ENCODE measurements at regions not wholly inside any gene's neighbourhood (a gene's known extent, or its start where the extent isn't known, plus 50 kb on each side); places are given as distances from the start of the nearest gene placed in this dataset.

DNA sequence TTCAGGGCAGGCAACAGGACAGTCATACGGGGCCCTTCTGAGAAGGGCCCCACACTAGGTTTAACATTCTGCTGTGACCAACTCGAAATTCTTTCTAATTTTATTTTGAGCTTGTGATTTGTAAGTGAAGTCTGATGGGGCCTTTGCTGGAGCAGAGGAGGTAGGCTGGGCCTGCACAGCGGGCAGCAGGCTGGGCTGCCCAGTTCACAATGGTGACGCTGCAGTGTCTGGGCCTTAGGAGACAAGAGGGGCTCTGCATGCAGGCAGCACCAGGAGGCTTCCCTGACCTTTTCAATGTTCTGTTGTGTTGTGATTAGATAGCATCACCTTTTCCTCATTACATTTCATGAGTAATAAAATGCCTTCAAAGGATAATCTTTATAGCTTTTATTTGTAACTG lies 175.1 kb downstream of the CXCL12 start (continued):
- TF ChIP-seq, protein P1, sequence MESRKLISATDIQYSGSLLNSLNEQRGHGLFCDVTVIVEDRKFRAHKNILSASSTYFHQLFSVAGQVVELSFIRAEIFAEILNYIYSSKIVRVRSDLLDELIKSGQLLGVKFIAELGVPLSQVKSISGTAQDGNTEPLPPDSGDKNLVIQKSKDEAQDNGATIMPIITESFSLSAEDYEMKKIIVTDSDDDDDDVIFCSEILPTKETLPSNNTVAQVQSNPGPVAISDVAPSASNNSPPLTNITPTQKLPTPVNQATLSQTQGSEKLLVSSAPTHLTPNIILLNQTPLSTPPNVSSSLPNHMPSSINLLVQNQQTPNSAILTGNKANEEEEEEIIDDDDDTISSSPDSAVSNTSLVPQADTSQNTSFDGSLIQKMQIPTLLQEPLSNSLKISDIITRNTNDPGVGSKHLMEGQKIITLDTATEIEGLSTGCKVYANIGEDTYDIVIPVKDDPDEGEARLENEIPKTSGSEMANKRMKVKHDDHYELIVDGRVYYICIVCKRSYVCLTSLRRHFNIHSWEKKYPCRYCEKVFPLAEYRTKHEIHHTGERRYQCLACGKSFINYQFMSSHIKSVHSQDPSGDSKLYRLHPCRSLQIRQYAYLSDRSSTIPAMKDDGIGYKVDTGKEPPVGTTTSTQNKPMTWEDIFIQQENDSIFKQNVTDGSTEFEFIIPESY (IDR thresholded peaks at IDR 0.05) = no peak
- TF ChIP-seq HNF4A (conservative IDR thresholded peaks at IDR 0.05) (no peak), FOXA1 (IDR thresholded peaks at IDR 0.05) (no peak), NR2F2 (IDR thresholded peaks at IDR 0.05) (no peak)
- TF ChIP-seq, protein P2, sequence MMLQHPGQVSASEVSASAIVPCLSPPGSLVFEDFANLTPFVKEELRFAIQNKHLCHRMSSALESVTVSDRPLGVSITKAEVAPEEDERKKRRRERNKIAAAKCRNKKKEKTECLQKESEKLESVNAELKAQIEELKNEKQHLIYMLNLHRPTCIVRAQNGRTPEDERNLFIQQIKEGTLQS (IDR thresholded peaks at IDR 0.05) = no peak

DNA sequence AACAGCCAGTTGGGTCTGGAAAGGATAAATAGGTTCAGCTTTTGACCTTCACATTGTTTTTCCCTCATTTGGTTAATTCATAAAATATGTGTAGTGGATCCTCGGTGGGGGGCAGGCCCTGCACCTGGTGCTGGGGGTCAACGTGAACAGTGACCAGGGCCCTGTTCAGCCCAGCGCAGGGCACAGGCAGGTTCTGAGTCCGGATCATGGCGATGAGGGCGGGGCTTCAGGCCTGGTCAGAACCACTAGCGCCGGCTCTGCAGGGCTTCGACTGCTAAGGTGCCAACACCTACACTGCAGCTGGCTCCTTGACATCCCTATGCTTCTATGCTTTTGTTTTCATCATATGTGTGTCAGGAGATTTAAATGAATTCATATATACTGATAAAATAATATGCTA lies 177.7 kb downstream of the CXCL12 start:
- WGBS = 96% methylated on average over 9 of the region's 9 CpGs
- DNase-seq (ENCODE audit: low spot score) = no peak

DNA sequence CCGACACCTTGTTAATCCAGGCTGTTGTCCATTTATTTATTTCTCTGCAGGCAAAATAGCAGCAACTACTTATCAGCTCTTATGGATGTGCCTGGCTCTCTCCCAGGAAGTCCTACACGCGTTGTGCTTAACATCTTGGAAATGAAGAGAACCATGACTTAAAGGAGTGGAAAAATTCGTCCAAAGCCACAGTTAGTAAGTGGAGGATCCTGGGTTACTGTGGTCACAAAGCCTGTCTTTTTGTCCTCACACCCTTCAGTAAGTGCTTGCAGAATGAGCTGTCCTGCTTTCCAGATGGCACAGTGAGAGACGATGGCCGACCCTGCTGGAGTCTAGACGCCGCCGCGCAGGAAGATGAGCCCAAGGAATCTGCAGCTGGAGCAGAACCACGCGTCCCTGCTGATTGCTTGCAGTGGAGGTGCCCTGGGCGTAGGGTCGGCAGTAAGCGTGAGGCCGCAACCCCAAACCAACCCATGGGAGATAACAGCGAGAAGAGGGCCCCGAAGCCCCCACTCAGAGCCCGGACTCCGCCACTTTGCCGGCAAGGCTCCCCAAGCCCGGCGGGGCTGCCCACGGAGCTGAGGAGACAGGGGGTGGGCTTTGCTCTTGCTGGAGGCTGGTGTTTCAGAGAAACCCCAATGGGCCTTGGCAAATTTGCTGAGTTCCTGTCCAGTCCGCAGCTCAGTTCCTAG lies 178.6 kb downstream of the CXCL12 start:
- no peak for TF ChIP-seq EGR1 (IDR thresholded peaks at IDR 0.05; ENCODE audit: low read depth in 2 of 2)
- no peak for TF ChIP-seq JUND (IDR thresholded peaks at IDR 0.05)
- TF ChIP-seq, protein P3, sequence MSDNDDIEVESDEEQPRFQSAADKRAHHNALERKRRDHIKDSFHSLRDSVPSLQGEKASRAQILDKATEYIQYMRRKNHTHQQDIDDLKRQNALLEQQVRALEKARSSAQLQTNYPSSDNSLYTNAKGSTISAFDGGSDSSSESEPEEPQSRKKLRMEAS (IDR thresholded peaks at IDR 0.05) = no peak
- no peak for TF ChIP-seq TAF1 (conservative IDR thresholded peaks at IDR 0.05)
- no peak for TF ChIP-seq HNF4G (IDR thresholded peaks at IDR 0.05)
- TF ChIP-seq RAD21 (IDR thresholded peaks at IDR 0.05) = no peak
- TF ChIP-seq SP1 (IDR thresholded peaks at IDR 0.05) = no peak
- TF ChIP-seq YY1 (IDR thresholded peaks at IDR 0.05) = no peak
- TF ChIP-seq, protein P4, sequence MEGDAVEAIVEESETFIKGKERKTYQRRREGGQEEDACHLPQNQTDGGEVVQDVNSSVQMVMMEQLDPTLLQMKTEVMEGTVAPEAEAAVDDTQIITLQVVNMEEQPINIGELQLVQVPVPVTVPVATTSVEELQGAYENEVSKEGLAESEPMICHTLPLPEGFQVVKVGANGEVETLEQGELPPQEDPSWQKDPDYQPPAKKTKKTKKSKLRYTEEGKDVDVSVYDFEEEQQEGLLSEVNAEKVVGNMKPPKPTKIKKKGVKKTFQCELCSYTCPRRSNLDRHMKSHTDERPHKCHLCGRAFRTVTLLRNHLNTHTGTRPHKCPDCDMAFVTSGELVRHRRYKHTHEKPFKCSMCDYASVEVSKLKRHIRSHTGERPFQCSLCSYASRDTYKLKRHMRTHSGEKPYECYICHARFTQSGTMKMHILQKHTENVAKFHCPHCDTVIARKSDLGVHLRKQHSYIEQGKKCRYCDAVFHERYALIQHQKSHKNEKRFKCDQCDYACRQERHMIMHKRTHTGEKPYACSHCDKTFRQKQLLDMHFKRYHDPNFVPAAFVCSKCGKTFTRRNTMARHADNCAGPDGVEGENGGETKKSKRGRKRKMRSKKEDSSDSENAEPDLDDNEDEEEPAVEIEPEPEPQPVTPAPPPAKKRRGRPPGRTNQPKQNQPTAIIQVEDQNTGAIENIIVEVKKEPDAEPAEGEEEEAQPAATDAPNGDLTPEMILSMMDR (IDR thresholded peaks at IDR 0.05; ENCODE audit: low read depth, low read length, missing input control) = no peak
- TF ChIP-seq, protein P2 (IDR thresholded peaks at IDR 0.05) = no peak
- TF ChIP-seq FOXA1 (IDR thresholded peaks at IDR 0.05) = no peak
- Histone ChIP-seq H3K27me3 (ENCODE audit: control insufficient read depth in 4 of 4, insufficient read depth in 4 of 4, low read length in 3 of 4) (no peaks in the 10 kb centered on the region), H3K27ac (ENCODE audit: low read depth in 1 of 2, low read length in 2 of 2) (no peak overlapping the region), H3K9me3 (ENCODE audit: control insufficient read depth in 4 of 4, low read length in 3 of 4) (peaks cover 0 to 4% (median 1%) of the 10 kb centered on the region in 4 donors), H3K9ac (ENCODE audit: low read depth in 1 of 2, low read length in 2 of 2) (no peak overlapping the region), H3K4me3 (ENCODE audit: low read depth in 1 of 3, low read length in 3 of 3) (no peak overlapping the region), H3K4me1 (ENCODE audit: control insufficient read depth in 4 of 4, insufficient read depth in 4 of 4, low read length in 3 of 4) (no peaks in the 10 kb centered on the region), H3K36me3 (ENCODE audit: control insufficient read depth in 4 of 4, insufficient read depth in 3 of 4, low read depth in 1 of 4, low read length in 3 of 4) (no peaks in the 10 kb centered on the region)
- no peak for DNase-seq (ENCODE audit: low spot score)
- WGBS = 89% methylated on average over 25 of the region's 25 CpGs

More for the DNA sequence above, 177.7 kb downstream of the CXCL12 start:
- H3K36me3 ChIP-seq (ENCODE audit: control insufficient read depth in 4 of 4, insufficient read depth in 3 of 4, low read depth in 1 of 4, low read length in 3 of 4) = no peaks in the 10 kb centered on the region
- no peak for TF ChIP-seq GABPA (IDR thresholded peaks at IDR 0.05 in 1 of 2, conservative IDR thresholded peaks at IDR 0.05 in 1 of 2)
- no peak for TF ChIP-seq YY1 (IDR thresholded peaks at IDR 0.05)
- TF ChIP-seq RXRA (IDR thresholded peaks at IDR 0.05) = no peak
- no peak for TF ChIP-seq RAD21 (IDR thresholded peaks at IDR 0.05)
- TF ChIP-seq, protein P2 (IDR thresholded peaks at IDR 0.05) = no peak
- no peak for TF ChIP-seq TAF1 (conservative IDR thresholded peaks at IDR 0.05)
- no peak for TF ChIP-seq FOXA1 (IDR thresholded peaks at IDR 0.05)
- TF ChIP-seq SP1 (IDR thresholded peaks at IDR 0.05) = no peak
- TF ChIP-seq JUND (IDR thresholded peaks at IDR 0.05) = no peak
- TF ChIP-seq HNF4A (conservative IDR thresholded peaks at IDR 0.05) = no peak
- H3K4me3 ChIP-seq (ENCODE audit: low read depth in 1 of 3, low read length in 3 of 3) = no peak overlapping the region
- H3K9ac ChIP-seq (ENCODE audit: low read depth in 1 of 2, low read length in 2 of 2) = no peak overlapping the region
- no peak overlapping the region for H3K27ac ChIP-seq (ENCODE audit: low read depth in 1 of 2, low read length in 2 of 2)
- H3K27me3 ChIP-seq (ENCODE audit: control insufficient read depth in 4 of 4, insufficient read depth in 4 of 4, low read length in 3 of 4) = no peaks in the 10 kb centered on the region
- H3K9me3 ChIP-seq (ENCODE audit: control insufficient read depth in 4 of 4, low read length in 3 of 4) = peaks cover 0 to 4% (median 1%) of the 10 kb centered on the region in 4 donors
- H3K4me1 ChIP-seq (ENCODE audit: control insufficient read depth in 4 of 4, insufficient read depth in 4 of 4, low read length in 3 of 4) = no peaks in the 10 kb centered on the region

Data from liver (tissue), 8 donors.